GM18511 (cell line): ENCODE measurements at regions not wholly inside any gene's neighbourhood (a gene's known extent, or its start where the extent isn't known, plus 50 kb on each side); places are given as distances from the start of the nearest gene placed in this dataset.
"Not testable (repeated sequence)": the region's sequence is repeated elsewhere in the genome, so short reads cannot be mapped to it uniquely, and the experiment has no call there.

ENCODE experiments used
- ATAC-seq: cut with Tn5 transposase; IDR thresholded peaks from one replicate; pipeline ENCODE4 v1.9.1; 2021; ENCODE audit warnings: mild to moderate bottlenecking, moderate library complexity; ENCODE audit not compliant: unreplicated experiment

GRCh38 chr12:97968641-97969197 lies 506.1 kb downstream of the RMST start:
- ATAC-seq, result no peak

- no peak for ATAC-seq
Measured at GRCh38 chr12:97977870-97978405, 515.3 kb downstream of the RMST start.

GRCh38 chr12:97982684-97983083 lies 520.1 kb downstream of the RMST start:
- ATAC-seq, result no peak

GRCh38 chr12:97983796-97984195 lies 521.2 kb downstream of the RMST start:
- no peak for ATAC-seq

GRCh38 chr12:97984436-97984835 lies 521.8 kb downstream of the RMST start:
- no peak for ATAC-seq

GRCh38 chr12:97984974-97985580 lies 522.5 kb downstream of the RMST start:
- ATAC-seq, result no peak

- no peak for ATAC-seq
Measured at GRCh38 chr12:97985834-97986233, 523.2 kb downstream of the RMST start.

GRCh38 chr12:97988588-97988987 lies 526.0 kb downstream of the RMST start:
- ATAC-seq, result not testable (repeated sequence)

- no peak for ATAC-seq
Measured at GRCh38 chr12:97989366-97989940, 525.9 kb upstream of the TMPO start.

GRCh38 chr12:97994746-97995484 lies 520.5 kb upstream of the TMPO start:
- no peak for ATAC-seq

GRCh38 chr12:97995559-97995958 lies 519.8 kb upstream of the TMPO start:
- ATAC-seq, result no peak

GRCh38 chr12:98001430-98001829 lies 514.0 kb upstream of the TMPO start:
- ATAC-seq, result no peak

- peak; percentile 70 for ATAC-seq
Measured at GRCh38 chr12:98002887-98003493, 512.4 kb upstream of the TMPO start.

GRCh38 chr12:98007963-98008362 lies 507.4 kb upstream of the TMPO start:
- no peak for ATAC-seq

GRCh38 chr12:98013560-98013959 lies 501.8 kb upstream of the TMPO start:
- ATAC-seq, result no peak

- ATAC-seq, result no peak
Measured at GRCh38 chr12:98018836-98019235, 496.6 kb upstream of the TMPO start.

GRCh38 chr12:98020376-98020775 lies 495.0 kb upstream of the TMPO start:
- ATAC-seq, result no peak

GRCh38 chr12:98022961-98023360 lies 492.4 kb upstream of the TMPO start:
- ATAC-seq, result no peak

GRCh38 chr12:98037401-98038140 lies 477.8 kb upstream of the TMPO start:
- no peak for ATAC-seq

GRCh38 chr12:98042668-98043067 lies 472.7 kb upstream of the TMPO start:
- ATAC-seq, result no peak

- no peak for ATAC-seq
Measured at GRCh38 chr12:98045395-98045794, 470.0 kb upstream of the TMPO start.
